Tibial nerve (tissue), 4 donors: ENCODE measurements at regions not wholly inside any gene's neighbourhood (a gene's known extent, or its start where the extent isn't known, plus 50 kb on each side); places are given as distances from the start of the nearest gene placed in this dataset.

Experiments
- EP300 ChIP-seq, 2 donors: sonication (generic); formaldehyde crosslinking; IDR thresholded peaks; one replicate each; pipeline ENCODE4 v1.6.1; 2017; ENCODE audit warnings: antibody characterized with exemption in 2 of 2, mild to moderate bottlenecking in 1 of 2
- POLR2A ChIP-seq, 2 donors: fragments of 450-650 bp; IDR thresholded peaks; one replicate each; pipeline ENCODE4 v1.6.1; 2017; ENCODE audit warnings: antibody characterized with exemption in 2 of 2, mild to moderate bottlenecking in 2 of 2, moderate library complexity in 2 of 2
- TF ChIP-seq, protein P1 (sequence below), 5 experiments: fragments of 200-600 bp in 3 of 5; fragments of 450-650 bp in 2 of 5; sonication (generic) in 3 of 5; IDR thresholded peaks; one replicate each; pipeline ENCODE4 v1.5.1; 2016 to 2019; ENCODE audit warnings: antibody characterized with exemption in 5 of 5, mild to moderate bottlenecking in 3 of 5, moderate library complexity in 2 of 5

DNA sequence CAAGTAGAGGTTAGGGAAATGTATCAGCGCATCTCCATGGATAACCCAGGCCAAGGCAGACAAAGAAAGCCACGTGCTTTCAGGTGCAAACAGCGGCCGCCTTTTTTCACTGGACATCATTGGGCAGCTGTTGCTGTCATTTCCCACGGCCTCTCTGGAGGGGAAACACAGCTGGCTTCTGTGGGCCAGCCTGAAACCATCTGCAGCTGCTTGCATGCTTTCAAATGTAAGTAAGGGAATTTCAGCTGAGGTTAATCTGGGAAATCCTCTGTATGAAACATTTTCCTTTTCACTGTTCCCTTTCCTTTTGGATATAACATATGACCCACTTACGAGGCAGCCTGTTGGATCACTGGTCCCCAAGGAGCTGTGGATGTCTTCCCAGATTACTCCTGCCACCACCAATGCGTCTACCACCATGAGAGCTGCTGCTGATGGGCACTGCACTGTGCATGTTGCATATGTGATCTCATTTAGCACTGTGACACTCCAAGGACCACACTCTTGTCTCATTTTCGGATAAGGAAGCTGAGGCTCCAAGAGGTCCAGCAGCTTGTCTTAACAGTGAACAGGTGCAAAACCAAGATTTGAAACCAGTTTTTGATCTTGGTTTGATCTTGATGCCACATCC, 106.3 kb downstream of the C9orf152 start:
- TF ChIP-seq, protein P1, sequence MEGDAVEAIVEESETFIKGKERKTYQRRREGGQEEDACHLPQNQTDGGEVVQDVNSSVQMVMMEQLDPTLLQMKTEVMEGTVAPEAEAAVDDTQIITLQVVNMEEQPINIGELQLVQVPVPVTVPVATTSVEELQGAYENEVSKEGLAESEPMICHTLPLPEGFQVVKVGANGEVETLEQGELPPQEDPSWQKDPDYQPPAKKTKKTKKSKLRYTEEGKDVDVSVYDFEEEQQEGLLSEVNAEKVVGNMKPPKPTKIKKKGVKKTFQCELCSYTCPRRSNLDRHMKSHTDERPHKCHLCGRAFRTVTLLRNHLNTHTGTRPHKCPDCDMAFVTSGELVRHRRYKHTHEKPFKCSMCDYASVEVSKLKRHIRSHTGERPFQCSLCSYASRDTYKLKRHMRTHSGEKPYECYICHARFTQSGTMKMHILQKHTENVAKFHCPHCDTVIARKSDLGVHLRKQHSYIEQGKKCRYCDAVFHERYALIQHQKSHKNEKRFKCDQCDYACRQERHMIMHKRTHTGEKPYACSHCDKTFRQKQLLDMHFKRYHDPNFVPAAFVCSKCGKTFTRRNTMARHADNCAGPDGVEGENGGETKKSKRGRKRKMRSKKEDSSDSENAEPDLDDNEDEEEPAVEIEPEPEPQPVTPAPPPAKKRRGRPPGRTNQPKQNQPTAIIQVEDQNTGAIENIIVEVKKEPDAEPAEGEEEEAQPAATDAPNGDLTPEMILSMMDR (IDR thresholded peaks at IDR 0.05) = no peak
- no peak for TF ChIP-seq EP300 (IDR thresholded peaks at IDR 0.05)
- no peak for TF ChIP-seq POLR2A (IDR thresholded peaks at IDR 0.05)
